HG03108 (cell line): ENCODE measurements at regions not wholly inside any gene's neighbourhood (a gene's known extent, or its start where the extent isn't known, plus 50 kb on each side); places are given as distances from the start of the nearest gene placed in this dataset.

Source experiments
- ATAC-seq: cut with Tn5 transposase; IDR thresholded peaks from one replicate; pipeline ENCODE4 v1.9.1; 2021; ENCODE audit warnings: moderate library complexity; ENCODE audit not compliant: unreplicated experiment

GRCh38 chr6:120652506-120652905 lies 681.8 kb downstream of the TBC1D32 start:
- ATAC-seq: no peak

GRCh38 chr6:120648713-120649112 lies 685.6 kb downstream of the TBC1D32 start:
- ATAC-seq: no peak

GRCh38 chr6:120646101-120646500 lies 688.2 kb downstream of the TBC1D32 start:
- no peak for ATAC-seq

GRCh38 chr6:120632975-120633374 lies 701.3 kb downstream of the TBC1D32 start:
- no peak for ATAC-seq

GRCh38 chr6:120627612-120628011 lies 706.7 kb downstream of the TBC1D32 start:
- no peak for ATAC-seq

- ATAC-seq: no peak
These were observed 712.1 kb downstream of the TBC1D32 start for GRCh38 chr6:120622127-120622631.

GRCh38 chr6:120620900-120621299 lies 713.4 kb downstream of the TBC1D32 start:
- no peak for ATAC-seq

- ATAC-seq: no peak
These were observed 719.0 kb downstream of the TBC1D32 start for GRCh38 chr6:120615238-120615637.

GRCh38 chr6:120614723-120615122 lies 719.6 kb downstream of the TBC1D32 start:
- ATAC-seq: no peak

- no peak for ATAC-seq
These were observed 725.5 kb downstream of the TBC1D32 start for GRCh38 chr6:120608826-120609225.

- ATAC-seq: no peak
These were observed 727.5 kb downstream of the TBC1D32 start for GRCh38 chr6:120606743-120607142.

- no peak for ATAC-seq
These were observed 729.8 kb downstream of the TBC1D32 start for GRCh38 chr6:120604510-120604909.

GRCh38 chr6:120590611-120591010 lies 743.7 kb downstream of the TBC1D32 start:
- no peak for ATAC-seq

GRCh38 chr6:120588424-120588823 lies 745.9 kb downstream of the TBC1D32 start:
- no peak for ATAC-seq

GRCh38 chr6:120587381-120587780 lies 746.9 kb downstream of the TBC1D32 start:
- ATAC-seq: no peak

GRCh38 chr6:120584111-120584760 lies 750.0 kb downstream of the TBC1D32 start:
- ATAC-seq: no peak

GRCh38 chr6:120576061-120576460 lies 758.2 kb downstream of the TBC1D32 start:
- no peak for ATAC-seq

- no peak for ATAC-seq
These were observed 764.6 kb downstream of the TBC1D32 start for GRCh38 chr6:120569714-120570113.

- ATAC-seq: no peak
These were observed 769.5 kb downstream of the TBC1D32 start for GRCh38 chr6:120564779-120565178.

- no peak for ATAC-seq
These were observed 776.0 kb downstream of the TBC1D32 start for GRCh38 chr6:120558294-120558693.

- ATAC-seq: no peak
These were observed 776.7 kb downstream of the TBC1D32 start for GRCh38 chr6:120557554-120557953.

GRCh38 chr6:120556491-120556890 lies 777.8 kb downstream of the TBC1D32 start:
- ATAC-seq: no peak

GRCh38 chr6:120553353-120553752 lies 780.9 kb downstream of the TBC1D32 start:
- no peak for ATAC-seq
